ENCODE measurements at regions not wholly inside any gene's neighbourhood (a gene's known extent, or its start where the extent isn't known, plus 50 kb on each side); places are given as distances from the start of the nearest gene placed in this dataset.
"Not testable (repeated sequence)": the region's sequence is repeated elsewhere in the genome, so short reads cannot be mapped to it uniquely, and the experiment has no call there.

DNA sequence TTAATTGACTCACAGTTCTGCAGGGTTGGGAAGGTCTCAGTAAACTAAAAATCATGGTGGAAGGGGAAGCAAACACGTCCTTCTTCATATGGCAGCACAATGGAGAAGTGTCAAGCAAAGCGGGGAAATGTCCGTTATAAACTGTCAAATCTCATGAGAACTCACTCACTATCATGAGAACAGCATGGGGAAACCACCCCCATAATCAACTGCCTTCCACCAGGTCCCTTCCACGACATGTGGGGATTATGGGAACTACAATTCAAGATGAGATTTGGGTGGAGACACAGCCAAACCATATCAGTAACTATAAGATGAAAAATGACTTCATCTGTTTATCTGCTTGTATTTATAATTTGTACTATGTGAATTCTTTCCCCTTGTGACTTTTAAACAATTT lies 577.6 kb upstream of the MDGA2 start:
- TF ChIP-seq, protein P1, sequence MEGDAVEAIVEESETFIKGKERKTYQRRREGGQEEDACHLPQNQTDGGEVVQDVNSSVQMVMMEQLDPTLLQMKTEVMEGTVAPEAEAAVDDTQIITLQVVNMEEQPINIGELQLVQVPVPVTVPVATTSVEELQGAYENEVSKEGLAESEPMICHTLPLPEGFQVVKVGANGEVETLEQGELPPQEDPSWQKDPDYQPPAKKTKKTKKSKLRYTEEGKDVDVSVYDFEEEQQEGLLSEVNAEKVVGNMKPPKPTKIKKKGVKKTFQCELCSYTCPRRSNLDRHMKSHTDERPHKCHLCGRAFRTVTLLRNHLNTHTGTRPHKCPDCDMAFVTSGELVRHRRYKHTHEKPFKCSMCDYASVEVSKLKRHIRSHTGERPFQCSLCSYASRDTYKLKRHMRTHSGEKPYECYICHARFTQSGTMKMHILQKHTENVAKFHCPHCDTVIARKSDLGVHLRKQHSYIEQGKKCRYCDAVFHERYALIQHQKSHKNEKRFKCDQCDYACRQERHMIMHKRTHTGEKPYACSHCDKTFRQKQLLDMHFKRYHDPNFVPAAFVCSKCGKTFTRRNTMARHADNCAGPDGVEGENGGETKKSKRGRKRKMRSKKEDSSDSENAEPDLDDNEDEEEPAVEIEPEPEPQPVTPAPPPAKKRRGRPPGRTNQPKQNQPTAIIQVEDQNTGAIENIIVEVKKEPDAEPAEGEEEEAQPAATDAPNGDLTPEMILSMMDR (IDR thresholded peaks at IDR 0.05; ENCODE audit: insufficient read depth, low read depth, low read length), result no peak
- H3K4me3 ChIP-seq (ENCODE audit: low read depth, low read length), result no peak overlapping the region
- DNase-seq (ENCODE audit: low read depth), result no peak

DNA sequence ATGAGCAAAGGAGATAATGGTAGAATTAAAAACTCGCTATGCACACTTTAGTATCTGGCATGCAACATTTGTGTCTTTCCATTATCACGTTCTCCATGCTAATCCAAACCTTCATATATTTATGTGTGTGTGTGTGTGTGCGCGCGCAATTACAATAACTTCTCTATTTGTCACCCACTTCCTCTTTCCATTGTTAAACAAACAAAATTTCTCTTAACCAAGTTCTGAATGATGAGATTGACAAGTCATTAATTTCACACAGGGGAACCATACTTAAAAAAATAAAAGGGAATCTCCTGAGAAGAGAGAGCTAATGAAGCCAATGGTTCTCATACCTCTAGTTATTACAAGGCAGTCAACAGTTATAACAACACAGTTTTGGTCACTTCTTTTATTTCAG lies 575.9 kb upstream of the MDGA2 start:
- H3K4me3 ChIP-seq (ENCODE audit: low read depth, low read length), result no peak overlapping the region
- no peak for DNase-seq (ENCODE audit: low read depth)
- TF ChIP-seq, protein P1 (IDR thresholded peaks at IDR 0.05; ENCODE audit: insufficient read depth, low read depth, low read length), result no peak

DNA sequence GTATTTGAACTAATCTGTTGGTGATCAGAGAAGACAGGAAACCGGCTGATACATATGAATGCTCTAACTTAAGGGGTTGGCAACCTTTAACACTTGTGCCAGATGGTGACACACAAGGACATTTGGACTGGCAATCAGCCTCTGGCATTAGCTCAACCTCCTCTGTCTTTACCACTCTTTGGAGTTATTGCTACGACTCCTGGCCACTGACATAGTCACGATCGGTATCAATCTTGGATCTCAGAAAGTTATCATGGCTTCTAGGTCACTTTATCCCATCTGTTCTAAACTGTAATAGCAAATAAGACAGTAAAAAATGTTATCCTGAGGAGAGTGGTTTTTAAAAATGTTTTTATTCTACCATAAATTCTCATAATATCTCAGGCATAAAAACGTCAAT lies 575.2 kb upstream of the MDGA2 start:
- TF ChIP-seq, protein P1 (IDR thresholded peaks at IDR 0.05; ENCODE audit: insufficient read depth, low read depth, low read length), result no peak
- DNase-seq (ENCODE audit: low read depth), result no peak
- no peak overlapping the region for H3K4me3 ChIP-seq (ENCODE audit: low read depth, low read length)

DNA sequence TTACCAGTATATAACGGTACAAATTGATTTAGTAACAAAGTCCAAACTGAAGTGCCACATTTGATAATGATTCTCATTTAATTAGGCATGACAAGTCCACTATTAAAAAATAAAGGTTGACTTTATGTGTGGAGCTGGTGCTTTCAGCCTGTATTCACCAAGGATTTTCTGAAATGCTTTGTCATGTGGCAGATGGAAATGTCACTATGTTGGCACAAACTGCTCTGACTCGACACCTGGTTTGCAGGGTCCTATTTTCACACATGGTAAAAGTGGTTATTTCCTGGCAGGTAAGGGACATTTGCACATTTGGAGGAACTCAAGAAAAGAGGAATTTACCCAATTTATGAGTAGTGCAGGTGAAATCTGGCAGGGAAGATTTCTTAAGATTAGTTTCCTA lies 572.6 kb upstream of the MDGA2 start:
- H3K4me3 ChIP-seq (ENCODE audit: low read depth, low read length), result no peak overlapping the region
- no peak for DNase-seq (ENCODE audit: low read depth)
- TF ChIP-seq, protein P1 (IDR thresholded peaks at IDR 0.05; ENCODE audit: insufficient read depth, low read depth, low read length), result no peak

DNA sequence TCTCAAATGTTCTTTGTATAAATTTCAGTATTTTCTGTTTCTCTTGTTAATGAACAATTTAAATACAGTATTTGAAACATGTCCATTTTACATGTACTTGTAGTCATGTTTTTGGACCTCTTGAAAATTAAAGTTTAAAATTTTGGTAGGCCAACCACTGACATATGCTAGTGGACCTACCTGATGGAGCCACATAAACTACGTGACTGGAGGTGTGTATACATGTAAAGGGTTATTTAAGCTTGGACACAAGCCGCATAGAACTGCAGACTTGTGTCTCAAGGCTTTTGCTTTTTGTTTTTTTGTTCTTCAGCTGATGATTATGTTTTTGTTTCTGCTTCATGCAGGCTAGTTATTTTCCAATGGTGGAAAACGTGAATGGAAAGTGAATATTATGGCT lies 568.5 kb upstream of the MDGA2 start:
- no peak overlapping the region for H3K4me3 ChIP-seq (ENCODE audit: low read depth, low read length)
- no peak for DNase-seq (ENCODE audit: low read depth)
- TF ChIP-seq, protein P1 (IDR thresholded peaks at IDR 0.05; ENCODE audit: insufficient read depth, low read depth, low read length), result no peak

DNA sequence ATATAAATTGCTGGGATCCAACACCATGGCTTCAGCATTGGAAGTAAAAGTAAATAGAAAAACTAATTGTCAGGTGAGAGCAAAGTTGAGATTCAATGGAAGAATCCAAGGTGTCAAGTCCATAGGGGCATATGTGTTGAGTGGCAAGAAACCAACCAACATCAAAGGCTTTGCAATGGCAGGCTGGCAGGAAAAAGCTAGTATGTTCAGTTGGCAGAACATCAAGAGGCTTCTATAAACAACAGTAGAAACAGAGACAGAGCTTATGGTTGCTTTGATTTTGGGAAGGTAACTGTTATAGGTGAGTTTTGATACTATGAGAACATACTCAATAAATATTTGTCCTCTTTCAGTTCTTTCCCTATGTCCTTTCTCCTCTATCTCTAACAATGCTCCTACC lies 553.7 kb upstream of the MDGA2 start:
- H3K4me3 ChIP-seq (ENCODE audit: low read depth, low read length), result no peak overlapping the region
- no peak for DNase-seq (ENCODE audit: low read depth)
- TF ChIP-seq, protein P1 (IDR thresholded peaks at IDR 0.05; ENCODE audit: insufficient read depth, low read depth, low read length), result no peak

DNA sequence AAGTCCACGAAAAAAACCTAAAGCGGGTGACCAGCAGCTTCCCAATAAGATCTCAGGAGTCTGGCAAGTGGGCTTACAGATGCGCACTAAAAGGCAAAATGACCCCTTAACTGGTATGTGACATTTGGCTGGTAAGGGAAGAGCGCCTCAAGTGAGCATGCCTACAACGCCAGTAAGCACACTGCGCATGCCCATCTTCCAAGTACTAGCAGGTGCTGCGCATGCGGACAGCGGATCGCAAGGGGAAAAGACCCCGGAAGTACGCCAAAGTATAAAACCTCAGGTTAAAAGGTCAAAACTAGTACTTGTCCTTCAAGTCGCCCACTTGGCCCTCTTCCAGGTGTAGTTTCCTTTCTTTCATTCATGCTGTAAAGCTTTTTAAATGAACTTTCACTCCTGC lies 518.5 kb upstream of the MDGA2 start:
- no peak overlapping the region for H3K4me3 ChIP-seq (ENCODE audit: low read depth, low read length)
- DNase-seq (ENCODE audit: low read depth), result no peak
- TF ChIP-seq, protein P1 (IDR thresholded peaks at IDR 0.05; ENCODE audit: insufficient read depth, low read depth, low read length), result no peak

DNA sequence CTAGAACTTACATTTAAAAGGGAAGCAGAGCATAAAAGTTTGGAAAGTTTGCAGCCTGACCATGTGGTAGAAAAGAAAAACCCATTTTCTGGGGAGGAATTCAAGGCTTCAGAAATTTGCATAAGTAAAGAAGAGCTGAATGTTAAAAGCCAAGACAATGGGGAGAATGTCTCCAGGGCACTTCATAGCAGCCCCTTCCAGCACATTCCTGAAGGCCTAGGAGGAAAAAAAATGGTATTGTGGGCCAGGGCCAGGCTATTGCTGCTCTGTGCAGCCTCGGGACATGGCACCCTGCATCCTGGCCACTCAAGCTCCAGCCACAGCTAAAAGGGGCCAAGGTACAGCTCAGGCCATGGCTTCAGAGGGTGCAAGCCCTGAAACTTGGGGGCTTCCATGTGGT lies 474.2 kb upstream of the MDGA2 start:
- DNase-seq (ENCODE audit: low read depth); H3K4me3 ChIP-seq (ENCODE audit: low read depth, low read length): not testable (repeated sequence)

All from fibroblast of villous mesenchyme (primary cell).